LNCaP clone FGC (cell line): ENCODE measurements at regions not wholly inside any gene's neighbourhood (a gene's known extent, or its start where the extent isn't known, plus 50 kb on each side); places are given as distances from the start of the nearest gene placed in this dataset.
"Not testable (repeated sequence)": the region's sequence is repeated elsewhere in the genome, so short reads cannot be mapped to it uniquely, and the experiment has no call there.

Experiments used
- DNase-seq: peaks from one replicate; pipeline ENCODE4 v3.0.0-alpha.2; 2011; ENCODE audit warnings: low read depth
- H3K4me3 ChIP-seq: 2 replicates; pipeline ENCODE4 v1.5.1; 2011; ENCODE audit warnings: mild to moderate bottlenecking, low read depth, low read length, control low read depth
- TF ChIP-seq, protein P1 (sequence below): IDR thresholded peaks from 2 replicates; pipeline ENCODE4 v1.5.1; 2012; ENCODE audit warnings: mild to moderate bottlenecking; ENCODE audit not compliant: control insufficient read depth, insufficient read depth; ENCODE audit errors: extremely low read depth

DNA sequence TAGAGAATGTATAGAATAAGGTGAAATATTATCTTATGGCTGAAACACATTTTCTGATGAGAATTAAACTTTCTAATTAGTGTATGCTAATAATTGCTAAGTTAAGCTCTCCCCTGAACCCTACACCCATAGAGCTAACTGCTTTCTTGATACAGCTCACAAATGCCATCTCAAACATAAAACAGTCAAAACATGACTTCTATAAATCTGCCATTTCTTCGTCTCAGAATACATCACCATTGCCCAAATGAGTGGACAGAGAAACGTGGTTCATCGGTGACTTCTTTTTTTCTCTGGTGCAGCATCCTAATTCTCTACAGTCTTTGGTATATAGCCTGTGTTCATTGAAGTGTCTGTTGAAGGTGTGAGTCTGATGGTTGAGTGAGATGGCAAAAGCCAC is 554.6 kb downstream of the NLGN4X start:
- DNase-seq = no peak
- no peak overlapping the region for H3K4me3 ChIP-seq
- TF ChIP-seq, protein P1, sequence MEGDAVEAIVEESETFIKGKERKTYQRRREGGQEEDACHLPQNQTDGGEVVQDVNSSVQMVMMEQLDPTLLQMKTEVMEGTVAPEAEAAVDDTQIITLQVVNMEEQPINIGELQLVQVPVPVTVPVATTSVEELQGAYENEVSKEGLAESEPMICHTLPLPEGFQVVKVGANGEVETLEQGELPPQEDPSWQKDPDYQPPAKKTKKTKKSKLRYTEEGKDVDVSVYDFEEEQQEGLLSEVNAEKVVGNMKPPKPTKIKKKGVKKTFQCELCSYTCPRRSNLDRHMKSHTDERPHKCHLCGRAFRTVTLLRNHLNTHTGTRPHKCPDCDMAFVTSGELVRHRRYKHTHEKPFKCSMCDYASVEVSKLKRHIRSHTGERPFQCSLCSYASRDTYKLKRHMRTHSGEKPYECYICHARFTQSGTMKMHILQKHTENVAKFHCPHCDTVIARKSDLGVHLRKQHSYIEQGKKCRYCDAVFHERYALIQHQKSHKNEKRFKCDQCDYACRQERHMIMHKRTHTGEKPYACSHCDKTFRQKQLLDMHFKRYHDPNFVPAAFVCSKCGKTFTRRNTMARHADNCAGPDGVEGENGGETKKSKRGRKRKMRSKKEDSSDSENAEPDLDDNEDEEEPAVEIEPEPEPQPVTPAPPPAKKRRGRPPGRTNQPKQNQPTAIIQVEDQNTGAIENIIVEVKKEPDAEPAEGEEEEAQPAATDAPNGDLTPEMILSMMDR = no peak

DNA sequence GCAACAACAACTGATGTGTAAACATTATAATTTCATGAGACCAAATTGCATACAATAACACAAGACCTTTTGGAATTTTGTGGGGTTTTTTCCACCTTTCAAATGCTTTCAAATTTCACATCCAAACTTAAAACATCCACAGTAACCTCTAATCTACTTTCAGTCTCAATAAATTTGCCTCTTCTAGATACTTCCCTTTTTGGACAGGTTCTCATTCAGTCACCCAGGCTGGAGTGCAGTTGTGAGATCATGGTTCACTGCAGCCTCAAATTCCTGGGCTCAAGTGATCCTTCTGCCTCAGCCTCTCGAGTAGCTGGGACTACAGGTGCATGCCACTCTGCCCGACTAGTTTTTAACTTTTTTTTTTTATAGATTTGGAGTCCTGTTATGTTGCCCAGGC is 556.6 kb downstream of the NLGN4X start:
- DNase-seq = no peak
- TF ChIP-seq, protein P1 = no peak
- H3K4me3 ChIP-seq = no peak overlapping the region

DNA sequence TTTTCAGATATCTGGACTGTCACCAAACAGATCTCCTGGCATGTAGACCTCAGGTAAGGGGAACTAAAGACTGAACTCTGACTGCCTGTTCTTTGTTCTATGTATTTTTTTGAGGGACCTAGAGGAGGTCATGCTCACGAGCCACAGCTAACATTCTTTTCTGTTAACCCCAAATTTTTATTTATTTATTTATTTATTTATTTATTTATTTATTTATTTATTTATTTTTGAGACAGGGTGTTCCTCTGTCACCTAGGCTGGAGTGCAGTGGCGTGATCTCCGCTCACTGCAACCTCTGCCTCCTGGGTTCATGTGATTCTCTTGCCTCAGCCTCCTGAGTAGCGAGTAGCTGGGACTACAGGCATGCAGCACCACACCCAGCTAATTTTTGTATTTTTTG is 562.0 kb downstream of the NLGN4X start:
- DNase-seq, H3K4me3 ChIP-seq: not testable (repeated sequence)

DNA sequence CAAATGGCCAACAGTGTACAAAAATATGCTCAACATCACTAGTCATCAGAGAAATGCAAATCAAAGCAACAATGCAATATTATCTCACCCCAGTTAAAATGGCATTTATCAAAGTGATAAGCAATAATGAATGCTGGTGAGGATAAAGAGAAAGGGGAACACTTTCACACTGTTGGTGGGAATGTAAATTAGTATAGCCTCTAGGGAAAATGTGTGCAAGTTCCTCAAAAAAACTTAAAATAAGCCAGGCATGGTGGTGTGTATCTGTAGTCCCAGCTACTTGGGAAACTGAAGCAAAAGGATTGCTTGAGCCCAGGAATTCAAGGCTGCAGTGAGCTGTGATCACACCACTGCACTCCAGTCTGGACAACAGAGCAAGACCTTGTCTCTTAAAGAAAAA is 572.1 kb downstream of the NLGN4X start:
- TF ChIP-seq, protein P1 = no peak
- no peak for DNase-seq
- no peak overlapping the region for H3K4me3 ChIP-seq

DNA sequence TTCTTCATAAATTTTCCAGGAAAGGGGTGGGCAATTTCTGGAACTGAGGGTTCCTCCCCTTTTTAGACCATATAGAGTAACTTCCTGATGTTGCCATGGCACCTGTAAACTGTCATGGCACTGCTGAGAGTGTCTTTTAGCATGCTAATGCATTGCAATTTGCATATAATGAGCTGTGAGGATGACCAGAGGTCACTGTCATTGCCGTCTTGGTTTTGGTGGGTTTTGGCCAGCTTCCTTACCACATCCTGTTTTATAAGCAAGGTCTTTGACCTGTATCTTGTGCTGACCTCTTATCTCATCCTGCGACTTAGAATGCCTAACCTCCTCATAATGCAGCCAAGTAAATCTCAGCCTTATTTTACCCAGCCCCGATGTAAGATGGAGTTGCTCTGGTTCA is 577.8 kb downstream of the NLGN4X start:
- TF ChIP-seq, protein P1 = no peak
- DNase-seq = no peak
- H3K4me3 ChIP-seq = no peak overlapping the region

DNA sequence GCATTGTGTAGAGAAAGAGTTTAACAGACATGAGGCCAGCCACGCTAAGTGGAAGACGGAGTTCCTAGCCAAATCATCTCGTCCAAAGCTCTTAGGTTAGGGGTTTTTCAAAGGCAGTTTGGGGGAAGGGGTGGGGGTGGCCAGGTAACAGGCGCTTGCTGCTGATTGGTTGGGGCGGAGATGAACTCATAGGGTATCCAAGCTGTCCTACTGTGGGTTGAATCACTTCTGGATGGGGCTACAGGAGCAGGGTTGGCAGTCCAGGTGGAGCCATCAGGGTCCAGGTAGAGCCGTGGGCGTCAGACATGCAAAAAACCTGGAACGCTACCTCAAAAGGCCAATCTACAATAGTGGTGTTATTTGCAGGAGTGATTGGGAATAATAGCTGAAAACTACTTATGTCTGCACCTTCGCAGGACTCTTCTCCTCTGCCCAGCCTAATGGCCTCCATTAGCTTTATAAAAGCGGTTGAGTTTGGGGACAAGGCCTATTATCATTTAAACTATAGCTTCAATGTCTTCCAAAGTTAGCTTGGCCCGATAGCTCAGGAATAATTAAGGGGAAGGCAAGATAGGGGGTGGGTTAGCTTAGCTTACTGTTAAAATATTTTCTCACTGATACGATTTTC is 579.6 kb downstream of the NLGN4X start:
- DNase-seq = no peak
- TF ChIP-seq, protein P1 = no peak
- H3K4me3 ChIP-seq = no peak overlapping the region

DNA sequence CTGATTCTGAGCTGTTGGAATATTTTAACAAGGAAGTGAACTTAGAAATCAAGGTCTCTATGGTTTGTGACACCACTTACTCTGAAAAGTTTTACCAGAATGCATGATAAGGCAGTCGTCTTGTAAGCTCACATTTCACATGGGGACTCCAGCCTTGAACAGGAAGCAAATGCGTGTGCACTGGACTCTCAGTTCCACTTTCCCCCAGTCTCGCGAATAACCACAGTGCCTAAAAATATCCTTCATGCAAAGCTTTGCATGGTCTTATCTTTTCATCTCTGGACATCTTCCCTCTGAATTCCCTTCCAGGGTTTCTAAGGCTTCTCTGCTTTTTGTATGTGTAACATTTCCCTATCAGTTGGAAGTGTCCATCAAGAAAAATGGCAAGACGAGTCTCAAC is 581.8 kb downstream of the NLGN4X start:
- TF ChIP-seq, protein P1 = no peak
- no peak for DNase-seq
- H3K4me3 ChIP-seq = no peak overlapping the region
